HG03280 (cell line): ENCODE measurements at regions not wholly inside any gene's neighbourhood (a gene's known extent, or its start where the extent isn't known, plus 50 kb on each side); places are given as distances from the start of the nearest gene placed in this dataset.
"Not testable (repeated sequence)": the region's sequence is repeated elsewhere in the genome, so short reads cannot be mapped to it uniquely, and the experiment has no call there.

ENCODE experiments used
- ATAC-seq: cut with Tn5 transposase; IDR thresholded peaks from one replicate; pipeline ENCODE4 v1.9.1; 2021; ENCODE audit warnings: mild to moderate bottlenecking, moderate library complexity; ENCODE audit not compliant: unreplicated experiment

GRCh38 chr12:92378682-92379479, 233.2 kb upstream of the BTG1 start:
- ATAC-seq = no peak

- not testable (repeated sequence) for ATAC-seq
Measured at GRCh38 chr12:92375504-92375903, 229.9 kb upstream of the BTG1 start.

GRCh38 chr12:92370828-92371227, 225.2 kb upstream of the BTG1 start:
- no peak for ATAC-seq

- no peak for ATAC-seq
Measured at GRCh38 chr12:92369636-92370035, 224.0 kb upstream of the BTG1 start.

GRCh38 chr12:92369056-92369455, 223.4 kb upstream of the BTG1 start:
- no peak for ATAC-seq

- ATAC-seq = no peak
Measured at GRCh38 chr12:92365836-92366235, 220.2 kb upstream of the BTG1 start.

- ATAC-seq = no peak
Measured at GRCh38 chr12:92365333-92365732, 219.7 kb upstream of the BTG1 start.

- ATAC-seq = peak; percentile 72
Measured at GRCh38 chr12:92363295-92364146, 217.9 kb upstream of the BTG1 start.

GRCh38 chr12:92362785-92363184, 217.1 kb upstream of the BTG1 start:
- ATAC-seq = peak; percentile 33

GRCh38 chr12:92362126-92362525, 216.5 kb upstream of the BTG1 start:
- ATAC-seq = no peak

GRCh38 chr12:92360543-92360942, 214.9 kb upstream of the BTG1 start:
- no peak for ATAC-seq

- no peak for ATAC-seq
Measured at GRCh38 chr12:92359581-92360209, 214.0 kb upstream of the BTG1 start.

- ATAC-seq = no peak
Measured at GRCh38 chr12:92357584-92358261, 212.1 kb upstream of the BTG1 start.

GRCh38 chr12:92356425-92356824, 210.8 kb upstream of the BTG1 start:
- no peak for ATAC-seq

- ATAC-seq = no peak
Measured at GRCh38 chr12:92349635-92350034, 204.0 kb upstream of the BTG1 start.

GRCh38 chr12:92342574-92342973, 196.9 kb upstream of the BTG1 start:
- no peak for ATAC-seq

- no peak for ATAC-seq
Measured at GRCh38 chr12:92341065-92341668, 195.5 kb upstream of the BTG1 start.

GRCh38 chr12:92340441-92341064, 194.9 kb upstream of the BTG1 start:
- no peak for ATAC-seq

GRCh38 chr12:92340003-92340402, 194.4 kb upstream of the BTG1 start:
- ATAC-seq = no peak

GRCh38 chr12:92339198-92339821, 193.7 kb upstream of the BTG1 start:
- no peak for ATAC-seq
